ENCODE measurements at regions not wholly inside any gene's neighbourhood (a gene's known extent, or its start where the extent isn't known, plus 50 kb on each side); places are given as distances from the start of the nearest gene placed in this dataset.

- DNase-seq (ENCODE audit: low read depth in 1 of 2, low spot score in 2 of 2), result no peak
- Histone ChIP-seq H3K27me3 (replicated peaks in 1 of 4; ENCODE audit: control insufficient read depth in 3 of 4, extremely low read depth in 1 of 4, insufficient read depth in 3 of 4, low read length in 3 of 4) (no peaks in the 10 kb centered on the region; a peak in 2 of 7 replicates), H2BK20ac (ENCODE audit: low read length) (no peak overlapping the region), H3K23ac (ENCODE audit: insufficient read length) (no peak overlapping the region), H3K9me3 (ENCODE audit: insufficient read depth in 2 of 2, low read depth in 1 of 2, low read length in 1 of 2) (no peaks in the 10 kb centered on the region), H4K8ac (ENCODE audit: extremely low read depth, insufficient read depth, low read length) (no peak overlapping the region), H3K18ac (ENCODE audit: extremely low read depth, low read length) (no peak overlapping the region), H3K4me3 (ENCODE audit: extremely low read depth in 1 of 4, insufficient read depth in 2 of 4, low read depth in 3 of 4, low read length in 4 of 4) (no peak overlapping the region), H3K4me2 (ENCODE audit: insufficient read depth in 1 of 2, low read depth in 2 of 2, low read length in 2 of 2) (no peak overlapping the region), H2BK120ac (replicated peaks; ENCODE audit: low read depth, low read length) (no peak overlapping the region), H2AK5ac (ENCODE audit: low read depth, low read length) (no peak overlapping the region), H3K23me2 (ENCODE audit: low read depth, low read length) (no peaks in the 10 kb centered on the region), H2BK15ac (ENCODE audit: low read length) (no peak overlapping the region), H3K9ac (replicated peaks in 1 of 4; ENCODE audit: extremely low read depth in 1 of 4, low read depth in 3 of 4, low read length in 3 of 4) (no peak overlapping the region), H3K56ac (replicated peaks; ENCODE audit: insufficient read length, low read depth, low read length) (no peak overlapping the region), H3K79me1 (ENCODE audit: low read depth, low read length) (no peaks in the 10 kb centered on the region), H2BK5ac (ENCODE audit: low read depth, low read length) (no peak overlapping the region), H2AFZ (ENCODE audit: low read length) (no peak overlapping the region), H3K4me1 (replicated peaks in 1 of 4; ENCODE audit: control insufficient read depth in 3 of 4, insufficient read depth in 4 of 4, low read length in 3 of 4) (peaks cover 0 to 6% (median 2%) of the 10 kb centered on the region in 4 experiments; a peak in 2 of 7 replicates), H4K20me1 (replicated peaks in 1 of 2; ENCODE audit: control insufficient read depth in 1 of 2, insufficient read depth in 2 of 2, low read length in 2 of 2) (no peaks in the 10 kb centered on the region), H4K5ac (ENCODE audit: insufficient read length, low read depth, low read length) (no peak overlapping the region), H4K91ac (replicated peaks; ENCODE audit: insufficient read length, low read length) (no peak overlapping the region), H3K79me2 (ENCODE audit: control insufficient read depth in 1 of 2, insufficient read depth in 2 of 2, low read length in 2 of 2) (no peaks in the 10 kb centered on the region), H2BK12ac (ENCODE audit: low read depth, low read length) (no peak overlapping the region), H3K27ac (ENCODE audit: low read depth, low read length) (no peak overlapping the region), H3K4ac (replicated peaks; ENCODE audit: insufficient read length, low read depth, low read length) (no peak overlapping the region), H3K14ac (ENCODE audit: insufficient read length) (no peak overlapping the region), H3K36me3 (ENCODE audit: control insufficient read depth in 2 of 4, insufficient read depth in 4 of 4, low read length in 3 of 4) (no peaks in the 10 kb centered on the region)
- ChIA-PET POLR2A (ENCODE audit: partially characterized antibody) (no interaction called here), CTCF (ENCODE audit: partially characterized antibody) (interaction anchor here (0.7 to 1.1 kb wide), 3 partner anchors 9 to 92 kb away, joined by 3 read pairs; no protein-coding TSS in a partner anchor)
- no peak for FAIRE-seq
- TF ChIP-seq SIRT6 (IDR thresholded peaks at IDR 0.05; ENCODE audit: low read length), result no peak
- WGBS, 2 experiments (ENCODE audit: extremely low coverage in 1 of 2, insufficient coverage in 1 of 2, insufficient read length in 1 of 2, insufficient replicate concordance in 2 of 2, low coverage in 1 of 2, low lambda C conversion rate in 2 of 2, missing lambda C conversion rate in 1 of 2), result 82% methylated on average over 4 of the region's 4 CpGs; no CpG with 5 or more reads in 1 of the 2 experiments
Measured at GRCh38 chr2:74744731-74745515, 89.0 kb upstream of the HK2 start.

All from H1 (cell line).